GM12878 (cell line): ENCODE measurements at regions not wholly inside any gene's neighbourhood (a gene's known extent, or its start where the extent isn't known, plus 50 kb on each side); places are given as distances from the start of the nearest gene placed in this dataset.

ENCODE experiments used
- ATAC-seq: fragments of 200-7000 bp; cut with Tn5 transposase; 3 replicates; pipeline ENCODE4 v1.9.1; 2020; ENCODE audit warnings: mild to moderate bottlenecking, moderate library complexity
- BruUV-seq: library from RNA; stranded (reverse); fragments of 400-500 nt; replicated peaks from 2 replicates; lab custom pipeline; 2021; lab: Mats Ljungman, UMichigan
- CTCF ChIA-PET: fragments of 300-600 bp; sonication (Branson Sonifier 250); formaldehyde crosslinking; extraction: SDS; loops from one replicate; lab custom pipeline; 2021; ENCODE audit warnings: inconsistent platforms; lab: Yijun Ruan, JAX
- POLR2A ChIA-PET: fragments of 350-600 bp; formaldehyde crosslinking; extraction: SDS; loops from one replicate; lab custom pipeline; 2021; ENCODE audit warnings: inconsistent platforms; lab: Charles Lee
- RAD21 ChIA-PET: fragments of 300-600 bp; sonication (Branson Sonifier 250); formaldehyde crosslinking; loops from one replicate; lab custom pipeline; 2023; ENCODE audit warnings: antibody characterized with exemption; ENCODE audit not compliant: unreplicated experiment; lab: Charles Lee
- SMC1A ChIA-PET: fragments of 300-600 bp; sonication (Branson Sonifier 250); formaldehyde crosslinking; loops from one replicate; lab custom pipeline; 2023; ENCODE audit not compliant: unreplicated experiment, uncharacterized antibody; lab: Charles Lee
- DNase-seq: peaks from one replicate; pipeline ENCODE4 v3.0.0-alpha.2; 2011; ENCODE audit warnings: low read depth, low spot score
- FAIRE-seq: peaks from 3 replicates; lab custom pipeline; 2011; peaks lifted over from hg19 to GRCh38; lab: Jason Lieb, UNC
- H2AFZ ChIP-seq: 2 replicates; pipeline ENCODE4 v1.6.0; 2011; ENCODE audit warnings: low read depth, low read length, control low read depth; ENCODE audit not compliant: control insufficient read depth
- H3K27ac ChIP-seq: 2 replicates; pipeline ENCODE4 v1.5.1; 2011; ENCODE audit warnings: control low read depth; ENCODE audit not compliant: control insufficient read depth, insufficient read depth
- H3K27me3 ChIP-seq, 2 experiments: replicated peaks in 1 of 2; 2 replicates each; pipeline versions ENCODE4 v1.6.0 to v1.6.1; 2011; ENCODE audit warnings: low read length in 1 of 2; ENCODE audit not compliant: control insufficient read depth in 2 of 2, insufficient read depth in 2 of 2
- H3K36me3 ChIP-seq, 2 experiments: 2 replicates each; pipeline ENCODE4 v1.5.1; 2011; ENCODE audit warnings: low read length in 1 of 2; ENCODE audit not compliant: control insufficient read depth in 2 of 2, insufficient read depth in 2 of 2
- H3K4me1 ChIP-seq: 2 replicates; pipeline ENCODE4 v1.6.1; 2011; ENCODE audit warnings: mild to moderate bottlenecking, low read length, moderate library complexity, mixed read lengths; ENCODE audit not compliant: control insufficient read depth, insufficient read depth
- H3K4me2 ChIP-seq: 2 replicates; pipeline ENCODE4 v1.6.0; 2011; ENCODE audit warnings: control low read depth; ENCODE audit not compliant: control insufficient read depth, insufficient read depth
- H3K4me3 ChIP-seq: fragments of 200-600 bp; sonication (generic); 2 replicates; pipeline ENCODE4 v1.5.1; 2016
- H3K79me2 ChIP-seq: 2 replicates; pipeline ENCODE4 v1.6.0; 2011; ENCODE audit warnings: low read length; ENCODE audit not compliant: control insufficient read depth, insufficient read depth
- H3K9ac ChIP-seq: 2 replicates; pipeline ENCODE4 v1.8.0; 2011; ENCODE audit warnings: low read length, control low read depth, mixed read lengths; ENCODE audit not compliant: control insufficient read depth, insufficient read depth
- H3K9me3 ChIP-seq: replicated peaks from 3 replicates; pipeline ENCODE4 v1.5.1; 2011; ENCODE audit warnings: mild to moderate bottlenecking, low read length; ENCODE audit not compliant: control insufficient read depth, insufficient read depth
- H4K20me1 ChIP-seq: 2 replicates; pipeline ENCODE4 v1.6.0; 2011; ENCODE audit not compliant: control insufficient read depth, insufficient read depth
- E4F1 ChIP-seq: fragments of 450-650 bp; IDR thresholded peaks from 2 replicates; pipeline ENCODE4 v1.6.1; 2018; ENCODE audit warnings: borderline replicate concordance, mild to moderate bottlenecking; ENCODE audit not compliant: partially characterized antibody
- ESRRA ChIP-seq: IDR thresholded peaks from 2 replicates; pipeline ENCODE4 v1.6.1; 2012; ENCODE audit warnings: mild to moderate bottlenecking, low read length, improper control_type of control experiment
- MEF2A ChIP-seq: IDR thresholded peaks from 2 replicates; pipeline ENCODE4 v1.6.1; 2011; ENCODE audit warnings: low read depth, mild to moderate bottlenecking, low read length, moderate library complexity; ENCODE audit not compliant: insufficient read depth
- MLLT1 ChIP-seq: fragments of 450-650 bp; IDR thresholded peaks from 2 replicates; pipeline ENCODE4 v1.6.1; 2016; ENCODE audit warnings: mild to moderate bottlenecking
- NR2C1 ChIP-seq: fragments of 450-650 bp; IDR thresholded peaks from 2 replicates; pipeline ENCODE4 v1.6.1; 2017; ENCODE audit warnings: antibody characterized with exemption, mild to moderate bottlenecking, moderate library complexity
- NRF1 ChIP-seq: conservative IDR thresholded peaks from 2 replicates; pipeline ENCODE4 v1.6.1; 2011; ENCODE audit warnings: mild to moderate bottlenecking, low read depth, low read length, improper control_type of control experiment
- ZBED1 ChIP-seq: IDR thresholded peaks from 2 replicates; pipeline ENCODE4 v1.6.1; 2016; ENCODE audit warnings: borderline replicate concordance
- ZZZ3 ChIP-seq: IDR thresholded peaks from 2 replicates; pipeline ENCODE4 v1.6.1; 2011; ENCODE audit warnings: low read depth; ENCODE audit not compliant: control insufficient read depth, insufficient read length
- WGBS: methylation state at CpG from one replicate; pipeline ENCODE4 v1.1.6; 2016; ENCODE audit warnings: low lambda C conversion rate; ENCODE audit not compliant: insufficient replicate concordance, insufficient coverage; ENCODE audit errors: missing lambda C conversion rate; 5-methylcytosine and 5-hydroxymethylcytosine counted together
- in situ Hi-C: fragments of 300-500 bp; cut with MboI; formaldehyde crosslinking; loops from 9 replicates; pipeline ENCODE4 v1.14.3; 2018; ENCODE audit warnings: mixed read lengths
- intact Hi-C: fragments of 100-400 bp; cut with micrococcal nuclease; formaldehyde crosslinking; loops from one replicate; pipeline ENCODE4 v1.14.2; 2022; ENCODE audit not compliant: unreplicated experiment
- TF ChIP-seq, protein P1 (sequence below): fragments of 450-650 bp; IDR thresholded peaks from 2 replicates; pipeline ENCODE4 v1.6.1; 2017; ENCODE audit warnings: borderline replicate concordance
- TF ChIP-seq, protein P2 (sequence below): IDR thresholded peaks from 2 replicates; pipeline ENCODE4 v1.6.1; 2011; ENCODE audit warnings: mild to moderate bottlenecking, low read depth, low read length, moderate library complexity; ENCODE audit not compliant: insufficient replicate concordance

DNA sequence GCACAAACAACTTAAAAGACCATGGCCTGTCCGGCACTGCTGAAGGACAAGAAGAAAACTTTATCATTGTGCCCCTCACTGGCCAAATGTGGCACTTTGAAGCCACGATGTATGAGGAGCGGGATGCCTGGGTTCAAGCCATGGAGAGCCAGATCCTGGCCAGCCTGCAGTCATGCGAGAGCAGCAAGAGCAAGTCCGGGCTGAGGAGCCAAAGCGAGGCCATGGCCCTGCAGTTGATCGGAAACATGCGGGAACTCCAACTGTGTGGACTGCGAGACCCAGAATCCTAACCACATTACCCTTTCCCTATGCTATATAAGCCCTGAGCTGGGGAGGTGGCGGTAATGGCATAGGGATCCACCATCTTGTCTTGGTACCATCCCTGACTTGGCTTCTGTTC is 497.9 kb downstream of the ANXA1 start:
- H3K79me2 ChIP-seq, result no peaks in the 10 kb centered on the region
- DNase-seq (no peak), ATAC-seq (no peak), FAIRE-seq (no peak)
- no peak overlapping the region for H3K9ac ChIP-seq
- H4K20me1 ChIP-seq, result no peaks in the 10 kb centered on the region
- WGBS, result 49% methylated on average over 10 of the region's 10 CpGs
- no peaks in the 10 kb centered on the region for H3K27me3 ChIP-seq
- H3K27ac ChIP-seq, result no peak overlapping the region
- BruUV-seq, result no TSS peak
- no peak overlapping the region for H3K4me3 ChIP-seq
- no peaks in the 10 kb centered on the region for H3K4me1 ChIP-seq
- POLR2A ChIA-PET, result no interaction called here
- SMC1A ChIA-PET, result no interaction called here
- RAD21 ChIA-PET, result no interaction called here
- H3K4me2 ChIP-seq, result no peak overlapping the region
- no peaks in the 10 kb centered on the region for H3K36me3 ChIP-seq
- CTCF ChIA-PET, result no interaction called here
- in situ Hi-C loops (no loop called here), intact Hi-C loops (no loop called here)
- H2AFZ ChIP-seq, result no peak overlapping the region
- no peaks in the 10 kb centered on the region for H3K9me3 ChIP-seq
- TF ChIP-seq NR2C1, result no peak
- no peak for TF ChIP-seq E4F1
- TF ChIP-seq, protein P1, sequence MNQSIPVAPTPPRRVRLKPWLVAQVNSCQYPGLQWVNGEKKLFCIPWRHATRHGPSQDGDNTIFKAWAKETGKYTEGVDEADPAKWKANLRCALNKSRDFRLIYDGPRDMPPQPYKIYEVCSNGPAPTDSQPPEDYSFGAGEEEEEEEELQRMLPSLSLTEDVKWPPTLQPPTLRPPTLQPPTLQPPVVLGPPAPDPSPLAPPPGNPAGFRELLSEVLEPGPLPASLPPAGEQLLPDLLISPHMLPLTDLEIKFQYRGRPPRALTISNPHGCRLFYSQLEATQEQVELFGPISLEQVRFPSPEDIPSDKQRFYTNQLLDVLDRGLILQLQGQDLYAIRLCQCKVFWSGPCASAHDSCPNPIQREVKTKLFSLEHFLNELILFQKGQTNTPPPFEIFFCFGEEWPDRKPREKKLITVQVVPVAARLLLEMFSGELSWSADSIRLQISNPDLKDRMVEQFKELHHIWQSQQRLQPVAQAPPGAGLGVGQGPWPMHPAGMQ, result no peak
- no peak for TF ChIP-seq MLLT1
- no peak for TF ChIP-seq ZBED1
- TF ChIP-seq ZZZ3, result no peak
- no peak for TF ChIP-seq MEF2A
- TF ChIP-seq NRF1, result no peak
- TF ChIP-seq ESRRA, result no peak
- TF ChIP-seq, protein P2, sequence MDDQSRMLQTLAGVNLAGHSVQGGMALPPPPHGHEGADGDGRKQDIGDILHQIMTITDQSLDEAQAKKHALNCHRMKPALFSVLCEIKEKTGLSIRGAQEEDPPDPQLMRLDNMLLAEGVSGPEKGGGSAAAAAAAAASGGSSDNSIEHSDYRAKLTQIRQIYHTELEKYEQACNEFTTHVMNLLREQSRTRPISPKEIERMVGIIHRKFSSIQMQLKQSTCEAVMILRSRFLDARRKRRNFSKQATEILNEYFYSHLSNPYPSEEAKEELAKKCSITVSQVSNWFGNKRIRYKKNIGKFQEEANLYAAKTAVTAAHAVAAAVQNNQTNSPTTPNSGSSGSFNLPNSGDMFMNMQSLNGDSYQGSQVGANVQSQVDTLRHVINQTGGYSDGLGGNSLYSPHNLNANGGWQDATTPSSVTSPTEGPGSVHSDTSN, result no peak
